BLaER1 (cell line): ENCODE measurements at regions not wholly inside any gene's neighbourhood (a gene's known extent, or its start where the extent isn't known, plus 50 kb on each side); places are given as distances from the start of the nearest gene placed in this dataset.
"Not testable (repeated sequence)": the region's sequence is repeated elsewhere in the genome, so short reads cannot be mapped to it uniquely, and the experiment has no call there.

ENCODE experiments used
- H3K27ac ChIP-seq: shearing (Covaris generic); formaldehyde crosslinking; 2 replicates; pipeline ENCODE4 v1.8.1; 2022
- H3K27me3 ChIP-seq: shearing (Covaris generic); formaldehyde crosslinking; 2 replicates; pipeline ENCODE4 v1.8.1; 2022
- H3K36me3 ChIP-seq: shearing (Covaris generic); formaldehyde crosslinking; 2 replicates; pipeline ENCODE4 v1.8.1; 2022
- H3K4me1 ChIP-seq: shearing (Covaris generic); formaldehyde crosslinking; 2 replicates; pipeline ENCODE4 v1.8.1; 2022
- H3K4me2 ChIP-seq: shearing (Covaris generic); formaldehyde crosslinking; 2 replicates; pipeline ENCODE4 v1.8.1; 2022
- H3K4me3 ChIP-seq: shearing (Covaris generic); formaldehyde crosslinking; 2 replicates; pipeline ENCODE4 v1.8.1; 2022
- H3K9ac ChIP-seq: shearing (Covaris generic); formaldehyde crosslinking; 2 replicates; pipeline ENCODE4 v1.8.1; 2022
- H3K9me3 ChIP-seq: shearing (Covaris generic); formaldehyde crosslinking; 2 replicates; pipeline ENCODE4 v1.8.1; 2022
- H4K20me1 ChIP-seq: shearing (Covaris generic); formaldehyde crosslinking; 2 replicates; pipeline ENCODE4 v1.8.1; 2022
- Cebpa-rat ChIP-seq: shearing (Covaris generic); IDR thresholded peaks from 2 replicates; pipeline ENCODE4 v1.8.1; 2022

DNA sequence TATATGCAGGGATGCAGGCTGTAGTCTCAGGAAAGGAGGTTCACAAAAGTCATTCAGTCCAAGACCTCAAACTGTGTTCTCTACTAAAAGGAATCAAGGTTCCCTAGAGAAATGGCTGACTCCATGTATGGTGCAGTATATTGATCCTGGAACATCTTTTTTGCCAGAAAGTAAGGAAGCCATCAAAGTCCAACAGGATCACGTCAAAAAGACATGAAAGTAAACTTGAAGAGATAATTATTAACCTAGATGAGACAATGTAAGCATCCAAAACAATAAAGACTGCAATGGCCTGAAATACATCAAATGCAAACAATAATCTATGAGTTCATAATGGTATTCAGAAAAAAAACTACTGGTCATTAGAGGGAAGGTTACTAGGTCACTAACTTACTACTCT, 115.6 kb upstream of the FABP2 start:
- not testable (repeated sequence) for H3K27ac ChIP-seq, H3K9me3 ChIP-seq, H3K4me3 ChIP-seq, H3K27me3 ChIP-seq, H4K20me1 ChIP-seq, H3K36me3 ChIP-seq, H3K4me2 ChIP-seq, H3K9ac ChIP-seq, H3K4me1 ChIP-seq

DNA sequence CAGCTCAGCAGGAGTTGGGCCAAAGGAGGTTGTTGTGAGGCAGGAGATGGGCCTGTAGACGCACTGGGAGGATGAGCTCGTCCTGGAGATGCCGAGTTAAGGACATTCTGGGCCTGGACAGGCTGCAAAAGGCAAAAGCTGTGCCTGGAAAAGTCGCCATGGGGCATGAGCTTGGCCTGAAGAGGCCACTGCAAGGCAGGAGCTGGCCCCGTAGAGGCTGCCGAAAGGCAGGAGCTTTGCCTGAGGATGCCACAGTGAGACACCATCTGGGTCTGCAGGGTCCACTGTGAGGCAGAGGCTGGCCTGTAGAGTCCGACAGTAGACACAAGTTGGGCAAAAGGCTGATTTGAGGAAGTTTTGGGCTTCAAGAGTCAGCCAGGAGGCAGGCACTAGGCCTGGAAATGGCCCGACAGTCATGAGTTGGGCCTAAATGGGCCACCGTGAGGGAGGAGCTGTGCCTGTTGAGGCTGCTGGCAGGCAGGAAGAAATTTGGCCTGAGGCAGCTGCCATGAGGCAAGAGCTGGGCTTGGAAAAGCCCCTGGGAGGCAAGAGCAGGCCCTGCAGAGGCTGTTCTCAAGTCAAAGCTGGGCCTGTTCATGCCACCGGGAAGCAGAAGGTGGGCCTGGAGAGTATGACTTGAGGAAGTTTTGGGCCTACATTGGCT, 86.8 kb upstream of the FABP2 start:
- not testable (repeated sequence) for H3K9ac ChIP-seq, H3K27ac ChIP-seq, H3K4me1 ChIP-seq, H3K4me3 ChIP-seq, H3K9me3 ChIP-seq, H3K4me2 ChIP-seq, H3K27me3 ChIP-seq, H3K36me3 ChIP-seq, H4K20me1 ChIP-seq

DNA sequence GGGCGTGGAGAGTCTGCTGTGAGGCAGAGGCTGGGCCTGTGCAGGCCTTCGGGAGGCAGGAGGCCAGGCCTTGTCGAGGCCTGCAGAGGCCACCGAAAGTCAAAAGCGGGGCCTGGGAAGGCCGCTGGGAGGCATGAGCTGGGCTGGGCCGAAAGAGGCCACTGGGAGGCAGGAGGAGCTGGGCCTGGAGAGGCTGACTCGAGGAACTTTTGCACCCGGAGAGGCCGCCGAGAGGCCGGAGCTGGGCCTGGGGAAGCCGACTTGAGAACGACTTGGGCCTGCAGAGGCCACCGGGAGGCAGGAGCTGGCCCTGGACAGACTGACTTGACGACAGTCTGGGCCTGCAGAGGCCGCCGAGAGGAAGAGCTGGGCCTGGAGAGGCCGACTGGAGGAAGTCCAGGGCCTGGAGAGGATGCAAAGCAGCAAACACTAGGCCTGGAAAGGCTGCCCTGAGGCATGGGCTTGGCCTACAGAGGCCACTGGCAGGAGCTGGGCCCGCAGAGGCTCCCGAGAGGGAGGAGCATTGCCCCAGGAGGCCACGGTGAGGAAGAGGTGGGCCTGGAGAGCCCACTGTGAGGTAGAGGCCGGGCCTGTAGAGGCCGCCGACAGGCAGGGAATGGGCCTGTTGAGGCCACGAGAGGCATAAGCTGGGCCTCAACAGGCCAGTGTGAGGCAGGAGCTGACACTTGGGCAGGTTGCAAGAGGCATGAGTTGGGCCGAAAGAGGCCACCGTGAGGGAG, 85.0 kb upstream of the FABP2 start:
- not testable (repeated sequence) for H4K20me1 ChIP-seq, H3K27ac ChIP-seq, H3K36me3 ChIP-seq, H3K4me1 ChIP-seq, H3K9ac ChIP-seq, H3K9me3 ChIP-seq, H3K27me3 ChIP-seq, H3K4me3 ChIP-seq, H3K4me2 ChIP-seq

DNA sequence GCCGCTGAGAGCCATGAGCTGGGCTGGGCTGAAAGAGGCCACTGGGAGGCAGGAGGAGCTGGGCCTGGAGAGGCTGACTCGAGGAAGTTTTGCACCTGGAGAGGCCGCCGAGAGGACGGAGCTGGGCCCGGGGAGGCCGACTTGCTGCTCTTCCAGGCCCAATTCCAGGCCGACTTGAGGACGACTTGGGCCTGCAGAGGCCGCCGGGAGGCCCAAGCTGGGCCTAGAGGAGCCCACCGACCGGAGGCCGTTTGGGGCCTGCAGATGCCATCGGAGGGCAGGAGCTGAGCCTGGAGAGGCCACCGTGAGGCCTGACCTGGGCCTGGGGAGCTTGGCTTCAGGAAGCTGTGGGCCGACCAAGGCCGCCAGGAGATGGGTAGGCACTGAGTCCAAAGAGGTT, 84.1 kb upstream of the FABP2 start:
- H3K27me3 ChIP-seq, H3K9ac ChIP-seq, H3K4me3 ChIP-seq, H3K4me1 ChIP-seq, H3K4me2 ChIP-seq, H3K27ac ChIP-seq, H3K9me3 ChIP-seq, H3K36me3 ChIP-seq, H4K20me1 ChIP-seq: not testable (repeated sequence)

DNA sequence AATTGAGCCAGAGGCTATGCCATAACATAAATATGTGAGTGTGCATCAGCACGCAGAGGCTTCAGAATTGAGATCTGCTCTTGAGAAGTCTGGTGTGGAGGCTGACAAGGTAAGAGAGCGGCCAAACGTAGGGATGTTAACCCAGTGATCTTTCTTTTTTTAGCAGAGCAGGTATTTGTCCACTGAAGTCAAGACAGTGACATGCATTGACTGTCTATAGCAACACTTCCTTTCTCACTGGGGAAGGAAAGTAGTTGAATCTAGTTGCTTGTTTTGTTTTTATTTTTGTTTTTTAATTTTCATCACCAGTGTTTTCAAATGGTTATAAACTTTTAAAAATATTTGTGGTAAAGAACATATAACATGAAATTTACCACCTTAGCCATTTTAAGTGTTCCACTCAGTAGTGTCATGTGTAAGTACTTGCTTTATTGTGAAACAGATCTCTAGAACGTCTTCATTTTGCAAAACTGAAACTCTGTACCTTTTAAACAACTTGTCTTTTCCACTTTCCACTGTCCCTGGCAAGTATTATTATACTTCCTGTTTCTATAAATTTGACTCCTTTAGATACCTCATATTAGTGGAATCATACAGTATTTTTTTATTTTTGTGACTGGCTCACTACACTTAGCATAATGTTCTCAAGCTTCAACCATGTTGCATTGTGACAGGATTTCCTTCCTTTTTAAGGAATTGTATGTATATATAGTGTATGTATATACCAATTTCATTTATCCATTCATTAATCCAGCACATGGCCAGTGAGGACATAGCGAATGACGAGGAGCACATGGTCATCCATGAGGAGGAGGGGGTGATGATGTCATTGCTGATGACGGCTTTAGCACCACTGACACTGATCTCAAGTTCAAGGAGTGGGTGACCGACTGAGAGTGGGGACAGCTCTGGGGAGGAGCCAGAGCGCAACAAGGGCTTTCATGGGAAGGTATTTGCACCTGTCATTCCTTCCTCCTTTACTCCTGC, 80.7 kb upstream of the FABP2 start:
- H3K36me3 ChIP-seq, H3K9ac ChIP-seq, H3K27ac ChIP-seq, H3K9me3 ChIP-seq, H3K4me1 ChIP-seq, H3K4me2 ChIP-seq, H3K4me3 ChIP-seq, H3K27me3 ChIP-seq, H4K20me1 ChIP-seq: not testable (repeated sequence)

DNA sequence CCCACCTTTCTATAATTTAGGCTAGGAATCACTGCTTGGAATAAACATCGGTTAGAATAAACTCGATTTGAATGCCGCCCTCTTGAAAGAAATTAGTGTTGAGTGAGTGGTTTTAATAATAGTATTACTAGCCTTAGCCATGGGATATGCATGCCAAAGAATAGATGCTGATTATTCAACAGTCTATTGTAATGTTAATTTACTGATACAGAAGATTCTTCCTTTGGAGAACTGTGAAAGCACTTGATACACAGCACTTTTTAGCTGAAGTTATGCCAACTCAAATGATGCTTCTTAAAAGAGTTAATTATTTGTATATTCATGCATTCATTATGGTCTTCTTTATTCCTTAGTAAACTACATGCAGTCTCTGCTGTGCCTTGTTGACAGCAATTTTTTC, 73.8 kb upstream of the FABP2 start:
- H3K9me3 ChIP-seq, H3K4me3 ChIP-seq, H3K27ac ChIP-seq, H3K4me2 ChIP-seq, H3K4me1 ChIP-seq, H3K27me3 ChIP-seq, H3K36me3 ChIP-seq, H4K20me1 ChIP-seq, H3K9ac ChIP-seq: not testable (repeated sequence)

DNA sequence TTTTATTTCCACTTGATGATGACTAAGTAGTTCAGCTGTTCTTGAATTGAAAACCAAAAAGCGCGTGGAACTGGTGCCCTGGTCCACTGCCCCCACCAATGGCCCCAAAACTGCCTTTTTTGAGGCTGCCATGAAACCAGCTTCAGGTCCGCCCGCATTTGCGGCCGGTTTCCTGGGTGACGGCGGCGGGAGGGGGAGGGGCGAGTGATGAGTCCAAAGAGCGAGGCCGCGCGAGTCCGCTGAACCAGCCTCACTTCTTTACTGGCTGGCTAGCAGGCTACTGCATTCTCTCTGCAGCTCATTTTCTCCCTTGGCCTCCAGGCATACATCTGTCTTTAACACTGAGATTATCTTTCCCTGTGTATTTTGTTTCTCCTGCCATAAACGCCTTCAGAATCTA, 72.9 kb upstream of the FABP2 start:
- Histone ChIP-seq H3K4me2 (no peak overlapping the region), H3K9ac (no peak overlapping the region), H3K27me3 (no peaks in the 10 kb centered on the region), H3K36me3 (no peaks in the 10 kb centered on the region), H3K4me3 (no peak overlapping the region), H3K27ac (no peak overlapping the region), H4K20me1 (no peaks in the 10 kb centered on the region), H3K9me3 (no peaks in the 10 kb centered on the region), H3K4me1 (no peaks in the 10 kb centered on the region)
- no peak for TF ChIP-seq Cebpa-rat

DNA sequence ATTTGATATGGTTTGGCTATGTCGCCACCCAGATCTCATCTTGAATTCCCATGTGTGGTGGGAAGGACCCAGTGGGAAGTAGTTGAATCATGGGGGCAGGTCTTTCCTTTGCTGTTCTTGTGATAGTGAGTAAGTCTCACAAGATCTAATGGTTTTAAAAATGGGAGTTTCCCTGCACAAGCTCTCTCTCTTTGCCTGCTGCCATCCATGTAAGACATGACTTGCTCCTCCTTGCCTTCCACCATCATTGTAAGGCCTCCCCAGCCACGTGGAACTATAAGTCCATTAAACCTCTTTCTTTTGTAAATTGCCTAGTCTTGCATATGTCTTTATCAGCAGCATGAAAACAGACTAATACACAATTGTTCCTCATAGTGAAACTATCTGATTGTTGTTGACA, 66.9 kb upstream of the FABP2 start:
- H3K27me3 ChIP-seq, H3K4me1 ChIP-seq, H3K9ac ChIP-seq, H3K9me3 ChIP-seq, H3K4me3 ChIP-seq, H3K36me3 ChIP-seq, H3K4me2 ChIP-seq, H4K20me1 ChIP-seq, H3K27ac ChIP-seq: not testable (repeated sequence)

DNA sequence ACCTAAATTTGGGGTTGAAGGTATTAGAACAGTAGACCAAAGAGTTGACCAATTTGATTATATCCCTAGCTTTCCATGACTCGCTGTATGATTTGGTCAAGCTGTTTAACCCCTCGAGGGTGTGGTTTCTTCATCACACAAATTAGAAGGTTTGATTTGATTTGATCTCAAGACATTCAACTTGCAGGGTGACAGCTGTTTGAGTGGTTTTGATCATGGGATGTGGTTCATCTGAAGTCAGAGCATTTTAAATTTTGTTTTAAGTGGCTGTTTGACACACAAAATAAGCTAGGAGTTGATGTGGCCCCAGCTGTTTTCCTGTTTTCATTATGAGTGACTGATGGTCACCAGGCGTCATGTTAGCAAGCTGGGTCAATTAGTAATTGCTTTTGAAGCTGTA, 52.7 kb upstream of the FABP2 start:
- not testable (repeated sequence) for H3K9me3 ChIP-seq, H3K36me3 ChIP-seq, H3K9ac ChIP-seq, H4K20me1 ChIP-seq, H3K4me3 ChIP-seq, H3K27me3 ChIP-seq
- H3K4me2 ChIP-seq: peak overlapping the region; percentile 59
- peaks cover 87% of the 10 kb centered on the region for H3K4me1 ChIP-seq
- H3K27ac ChIP-seq: peak overlapping the region; percentile 58; the same call in 1 of the 2 replicates

DNA sequence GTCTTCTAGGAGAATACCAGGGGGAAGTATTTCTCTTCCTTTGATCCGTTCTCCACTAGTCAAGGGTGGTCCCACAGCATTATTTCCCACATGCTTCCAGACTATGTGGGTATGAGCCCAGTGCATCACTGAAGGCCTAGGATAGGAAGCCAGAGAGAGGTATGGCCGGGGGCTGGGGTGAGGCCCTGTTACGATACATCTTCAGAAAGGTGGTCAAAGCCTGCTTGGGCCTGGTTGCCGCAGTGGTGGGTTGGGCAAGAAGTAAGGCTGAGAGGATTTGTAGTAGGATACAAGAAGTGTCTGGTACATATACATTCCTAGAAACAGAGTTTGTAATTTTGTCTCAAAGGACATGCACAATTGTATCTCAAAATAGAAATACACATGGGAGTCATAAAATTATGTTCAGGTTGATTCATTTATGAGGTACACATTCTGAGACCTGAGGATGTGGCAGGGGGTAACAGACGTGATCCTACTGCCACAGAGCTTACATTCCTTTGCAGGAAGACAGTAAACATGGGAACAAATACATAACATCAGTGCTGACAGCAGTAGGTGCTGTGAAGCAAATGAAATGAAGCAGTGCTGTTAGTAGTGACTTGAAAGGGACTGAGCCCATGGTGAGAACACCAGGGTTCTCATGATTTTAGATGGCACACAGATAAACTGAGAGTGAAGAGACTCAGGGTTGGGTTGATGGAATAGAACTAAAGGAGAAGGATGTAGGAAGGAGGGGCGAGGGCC, 50.6 kb upstream of the FABP2 start:
- H3K27ac ChIP-seq: peak overlapping the region; percentile 67; the same call in 1 of the 2 replicates
- peak overlapping the region; percentile 82 for H3K4me2 ChIP-seq
- H3K27me3 ChIP-seq, H3K9ac ChIP-seq, H3K36me3 ChIP-seq, H4K20me1 ChIP-seq, H3K4me3 ChIP-seq, H3K9me3 ChIP-seq: not testable (repeated sequence)
- H3K4me1 ChIP-seq: peaks cover 79% of the 10 kb centered on the region
